ENCODE measurements at regions not wholly inside any gene's neighbourhood (a gene's known extent, or its start where the extent isn't known, plus 50 kb on each side); places are given as distances from the start of the nearest gene placed in this dataset.

DNA sequence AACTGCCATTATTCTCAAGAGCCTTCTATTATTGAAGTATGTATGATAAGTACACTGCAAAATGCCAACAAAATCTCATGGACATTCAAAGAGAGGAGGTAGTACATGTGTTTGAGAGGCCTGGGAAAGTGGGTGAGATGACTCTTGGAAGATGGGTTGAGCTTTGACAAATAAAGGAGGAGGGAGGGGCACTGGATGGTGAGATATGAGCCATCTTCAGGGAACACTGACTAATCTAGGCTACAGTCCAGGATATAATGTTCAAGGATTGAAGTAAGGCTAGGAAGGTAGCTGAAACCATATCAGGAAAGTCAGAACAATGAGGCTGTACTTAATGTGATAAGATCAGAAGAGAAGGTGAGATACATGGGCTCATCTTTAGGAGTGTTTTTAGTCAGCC lies 559.7 kb downstream of the ZEB2 start:
- TF ChIP-seq CTCF (IDR thresholded peaks at IDR 0.05; ENCODE audit: insufficient read depth, low read length, poor library complexity, severe bottlenecking) (no peak), EZH2phosphoT487 (conservative IDR thresholded peaks at IDR 0.05; ENCODE audit: low read length) (no peak)

All from SU-DHL-6 (cell line).